Skeletal muscle satellite cell (primary cell): ENCODE measurements at regions not wholly inside any gene's neighbourhood (a gene's known extent, or its start where the extent isn't known, plus 50 kb on each side); places are given as distances from the start of the nearest gene placed in this dataset.

Source experiments
- H3K27me3 ChIP-seq: 2 replicates; pipeline ENCODE4 v1.7.0; 2013; ENCODE audit warnings: low read length; ENCODE audit not compliant: control insufficient read depth, insufficient read depth
- H3K36me3 ChIP-seq: 2 replicates; pipeline ENCODE4 v1.7.0; 2013; ENCODE audit warnings: mild to moderate bottlenecking, control low read depth, low read length; ENCODE audit not compliant: insufficient read depth
- H3K4me1 ChIP-seq: 2 replicates; pipeline ENCODE4 v1.7.0; 2013; ENCODE audit warnings: low read length; ENCODE audit not compliant: control insufficient read depth, insufficient read depth
- H3K4me2 ChIP-seq: 2 replicates; pipeline ENCODE4 v1.7.0; 2013; ENCODE audit warnings: mild to moderate bottlenecking, low read length
- H3K4me3 ChIP-seq: 2 replicates; pipeline ENCODE4 v1.7.0; 2013; ENCODE audit warnings: low read length
- H3K9ac ChIP-seq: 2 replicates; pipeline ENCODE4 v1.7.0; 2013; ENCODE audit warnings: mild to moderate bottlenecking, low read depth, low read length, moderate library complexity
- H3K9me3 ChIP-seq: replicated peaks from 2 replicates; pipeline ENCODE4 v1.7.0; 2013; ENCODE audit warnings: mild to moderate bottlenecking, control low read depth, low read length

DNA sequence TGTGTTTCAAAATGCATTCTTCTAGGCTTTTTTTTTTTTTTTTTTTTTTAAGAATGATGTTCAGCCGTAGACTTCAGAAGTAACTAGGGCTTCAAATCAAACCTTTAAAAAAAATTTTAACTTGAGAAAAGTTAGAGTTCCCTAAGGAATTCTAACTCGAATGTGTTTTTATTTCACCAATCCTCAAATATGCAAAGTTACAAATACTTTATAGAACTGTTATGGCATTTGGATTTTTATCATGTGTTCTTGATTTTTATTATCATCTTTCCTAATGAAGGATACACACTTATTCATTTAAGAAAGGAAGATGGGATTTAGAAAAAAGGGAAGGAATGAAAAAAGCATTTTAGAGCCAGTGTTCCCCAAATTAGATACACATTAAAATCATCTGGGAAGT is 200.6 kb upstream of the LDB2 start:
- Histone ChIP-seq H3K36me3 (no peaks in the 10 kb centered on the region), H3K9ac (no peak overlapping the region), H3K4me2 (no peak overlapping the region), H3K4me1 (no peaks in the 10 kb centered on the region), H3K4me3 (no peak overlapping the region), H3K27me3 (peaks cover 7% of the 10 kb centered on the region), H3K9me3 (no peaks in the 10 kb centered on the region)

DNA sequence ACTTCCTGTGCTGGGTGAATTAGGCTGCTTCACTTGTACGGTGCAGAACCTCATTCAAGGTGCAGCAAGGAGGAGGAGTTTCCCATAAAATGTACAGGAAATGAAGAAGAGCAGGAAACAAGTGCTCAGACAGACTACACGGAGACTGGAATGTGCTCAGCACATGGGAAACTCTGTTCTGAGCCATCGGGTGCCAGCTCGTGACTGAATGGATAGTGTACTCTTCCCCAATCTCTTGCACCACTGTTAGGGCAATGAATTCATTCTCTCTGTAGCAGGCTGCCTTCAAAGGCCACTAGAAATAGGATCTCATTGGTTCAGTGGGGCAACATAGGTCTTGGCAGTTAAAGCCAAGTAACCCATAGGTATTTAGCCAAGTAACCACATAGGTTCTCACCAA is 200.0 kb upstream of the LDB2 start:
- Histone ChIP-seq H3K36me3 (no peaks in the 10 kb centered on the region), H3K27me3 (peaks cover 7% of the 10 kb centered on the region), H3K4me1 (no peaks in the 10 kb centered on the region), H3K4me3 (no peak overlapping the region), H3K9ac (no peak overlapping the region), H3K4me2 (no peak overlapping the region), H3K9me3 (no peaks in the 10 kb centered on the region)

DNA sequence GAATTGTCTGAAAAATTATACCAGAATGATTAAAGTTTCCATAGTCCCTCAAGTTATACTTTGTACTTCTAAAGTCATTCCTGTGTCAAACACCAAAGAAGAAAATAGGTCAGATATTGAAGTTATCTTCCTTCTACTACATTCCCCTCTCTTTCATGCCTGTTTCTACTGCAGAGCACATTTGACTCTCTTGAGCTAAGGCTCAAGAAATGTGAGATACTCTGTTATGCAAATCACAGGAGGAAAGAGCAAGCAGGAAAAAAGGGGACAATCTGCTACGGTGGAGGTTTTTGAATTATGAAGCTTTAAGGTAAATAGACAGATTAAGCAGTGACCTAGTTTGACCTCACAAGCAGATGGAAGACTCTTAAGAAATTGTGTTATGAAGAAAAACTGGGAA is 198.9 kb upstream of the LDB2 start:
- Histone ChIP-seq H3K27me3 (peaks cover 7% of the 10 kb centered on the region), H3K9me3 (no peaks in the 10 kb centered on the region), H3K4me1 (no peaks in the 10 kb centered on the region), H3K4me3 (no peak overlapping the region), H3K36me3 (no peaks in the 10 kb centered on the region), H3K4me2 (no peak overlapping the region), H3K9ac (no peak overlapping the region)

DNA sequence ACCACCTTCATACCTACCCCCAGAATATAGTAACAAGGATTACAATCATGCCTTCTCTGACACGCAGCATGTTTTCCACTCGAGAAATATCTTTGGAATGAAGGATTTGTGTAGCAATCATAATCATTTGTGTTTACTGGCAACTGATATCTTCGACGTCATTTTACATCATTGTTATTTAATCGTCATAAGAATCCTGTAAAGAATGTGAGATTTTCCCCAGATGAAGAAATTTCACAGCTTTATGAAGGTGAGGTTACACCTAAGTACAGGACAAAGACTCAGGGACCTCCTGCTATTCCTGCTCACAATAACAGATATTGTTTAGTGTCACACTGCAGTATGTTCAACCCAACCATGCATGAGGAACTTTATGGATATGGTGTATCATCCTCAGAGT is 198.2 kb upstream of the LDB2 start:
- Histone ChIP-seq H3K4me3 (no peak overlapping the region), H3K4me1 (no peaks in the 10 kb centered on the region), H3K36me3 (no peaks in the 10 kb centered on the region), H3K9ac (no peak overlapping the region), H3K4me2 (no peak overlapping the region), H3K9me3 (no peaks in the 10 kb centered on the region), H3K27me3 (peaks cover 7% of the 10 kb centered on the region)

DNA sequence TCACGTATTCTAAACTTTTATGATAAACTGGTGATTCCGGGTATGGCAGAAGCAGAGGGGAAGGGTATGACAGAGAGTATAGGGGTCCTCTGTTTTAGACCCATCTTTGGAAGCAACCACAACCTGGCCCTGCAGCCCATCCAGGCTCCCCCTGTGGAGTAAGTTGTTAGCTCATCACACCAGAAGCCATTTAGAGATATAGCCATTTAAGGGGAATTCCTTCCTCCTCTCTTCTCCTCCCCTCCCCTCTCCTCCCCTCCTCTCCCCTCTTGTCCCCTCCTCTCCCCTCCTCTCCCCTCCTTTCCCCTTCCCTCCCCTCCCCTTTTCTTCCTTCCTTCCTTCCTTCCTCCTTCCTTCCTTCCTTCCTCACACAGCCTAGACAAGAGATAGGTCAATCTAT is 197.3 kb upstream of the LDB2 start:
- Histone ChIP-seq H3K4me3 (no peak overlapping the region), H3K4me2 (no peak overlapping the region), H3K36me3 (no peaks in the 10 kb centered on the region), H3K9me3 (no peaks in the 10 kb centered on the region), H3K9ac (no peak overlapping the region), H3K4me1 (no peaks in the 10 kb centered on the region), H3K27me3 (peaks cover 7% of the 10 kb centered on the region)

DNA sequence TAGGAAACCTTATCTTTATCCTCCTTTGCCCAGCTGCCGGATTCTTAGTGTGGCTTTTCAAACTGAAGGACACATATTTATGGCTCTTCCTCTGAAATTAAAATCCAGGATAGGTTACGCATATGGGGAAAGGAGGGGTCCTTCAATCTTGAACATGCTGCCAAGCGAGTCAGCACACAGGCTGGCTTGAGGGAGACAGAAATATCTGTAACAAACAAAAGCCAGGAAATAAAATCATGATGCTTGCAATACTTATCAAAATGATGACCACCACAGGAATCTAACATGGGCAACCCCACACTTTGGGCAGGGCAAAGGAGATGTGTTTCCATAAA is 196.4 kb upstream of the LDB2 start:
- Histone ChIP-seq H3K4me1 (no peaks in the 10 kb centered on the region), H3K9me3 (no peaks in the 10 kb centered on the region), H3K9ac (no peak overlapping the region)

DNA sequence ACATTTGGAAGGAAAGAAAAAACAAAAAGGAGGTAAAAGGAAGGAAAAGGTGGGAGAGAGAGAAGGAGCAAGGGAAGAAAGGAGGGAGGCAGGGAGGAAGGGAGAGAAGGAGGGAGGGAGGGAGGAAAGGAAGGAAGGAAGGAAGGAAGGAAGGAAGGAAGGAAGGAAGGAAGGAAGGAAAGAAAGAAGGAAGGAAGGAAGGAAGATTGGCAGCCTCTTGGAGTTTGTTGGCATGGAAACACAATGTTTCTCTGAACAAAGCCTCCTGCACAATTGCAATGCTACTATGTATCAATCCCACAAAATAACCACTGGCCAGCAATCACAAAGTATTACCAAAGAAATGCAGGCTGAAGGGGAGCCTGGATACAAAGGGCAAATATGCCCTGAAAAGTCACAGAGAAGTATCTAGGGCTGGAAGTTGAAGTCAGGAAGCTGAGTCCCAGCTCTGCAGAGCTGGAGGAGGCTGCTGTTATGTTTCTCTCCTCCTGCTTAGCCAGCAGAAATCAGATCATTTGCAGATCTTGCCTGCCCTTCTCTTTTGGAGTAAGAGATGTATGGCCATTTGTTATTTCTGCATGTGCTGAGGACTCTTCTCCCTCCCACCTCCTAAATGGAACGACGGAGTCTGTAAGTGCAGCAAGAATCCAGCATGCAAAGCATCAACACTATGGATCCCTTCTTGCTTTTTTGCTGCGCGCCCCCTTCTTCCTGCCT is 195.9 kb upstream of the LDB2 start:
- H3K36me3 ChIP-seq, result no peaks in the 10 kb centered on the region
- no peak overlapping the region for H3K4me2 ChIP-seq
- no peaks in the 10 kb centered on the region for H3K4me1 ChIP-seq
- H3K9ac ChIP-seq, result no peak overlapping the region
- H3K9me3 ChIP-seq, result no peaks in the 10 kb centered on the region
- peaks cover 7% of the 10 kb centered on the region for H3K27me3 ChIP-seq
- H3K4me3 ChIP-seq, result no peak overlapping the region

More for the DNA sequence above, 196.4 kb upstream of the LDB2 start:
- Histone ChIP-seq H3K27me3 (peaks cover 7% of the 10 kb centered on the region), H3K4me2 (no peak overlapping the region), H3K36me3 (no peaks in the 10 kb centered on the region), H3K4me3 (no peak overlapping the region)

DNA sequence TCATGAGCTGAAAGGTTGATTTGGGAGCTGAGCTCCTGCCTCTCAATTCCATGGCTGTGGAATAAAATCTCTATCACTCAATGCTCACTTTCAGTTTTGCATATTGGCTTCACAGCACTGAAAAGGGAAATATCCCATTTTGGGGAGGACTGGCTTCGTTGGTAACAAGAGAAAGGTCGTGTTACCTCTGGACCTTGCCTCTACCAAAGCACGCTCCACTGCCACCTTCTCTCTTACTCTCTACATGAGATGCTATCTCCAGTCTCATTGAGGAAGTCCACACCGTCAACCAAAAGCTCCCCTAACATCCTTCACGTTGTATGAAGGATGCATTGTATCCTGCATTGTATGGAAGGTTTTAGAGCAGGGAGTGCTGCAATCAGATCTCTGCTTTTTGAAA is 195.0 kb upstream of the LDB2 start:
- H3K9ac ChIP-seq, result no peak overlapping the region
- no peak overlapping the region for H3K4me2 ChIP-seq
- H3K36me3 ChIP-seq, result no peaks in the 10 kb centered on the region
- no peaks in the 10 kb centered on the region for H3K9me3 ChIP-seq
- no peaks in the 10 kb centered on the region for H3K4me1 ChIP-seq
- peaks cover 7% of the 10 kb centered on the region for H3K27me3 ChIP-seq
- no peak overlapping the region for H3K4me3 ChIP-seq

DNA sequence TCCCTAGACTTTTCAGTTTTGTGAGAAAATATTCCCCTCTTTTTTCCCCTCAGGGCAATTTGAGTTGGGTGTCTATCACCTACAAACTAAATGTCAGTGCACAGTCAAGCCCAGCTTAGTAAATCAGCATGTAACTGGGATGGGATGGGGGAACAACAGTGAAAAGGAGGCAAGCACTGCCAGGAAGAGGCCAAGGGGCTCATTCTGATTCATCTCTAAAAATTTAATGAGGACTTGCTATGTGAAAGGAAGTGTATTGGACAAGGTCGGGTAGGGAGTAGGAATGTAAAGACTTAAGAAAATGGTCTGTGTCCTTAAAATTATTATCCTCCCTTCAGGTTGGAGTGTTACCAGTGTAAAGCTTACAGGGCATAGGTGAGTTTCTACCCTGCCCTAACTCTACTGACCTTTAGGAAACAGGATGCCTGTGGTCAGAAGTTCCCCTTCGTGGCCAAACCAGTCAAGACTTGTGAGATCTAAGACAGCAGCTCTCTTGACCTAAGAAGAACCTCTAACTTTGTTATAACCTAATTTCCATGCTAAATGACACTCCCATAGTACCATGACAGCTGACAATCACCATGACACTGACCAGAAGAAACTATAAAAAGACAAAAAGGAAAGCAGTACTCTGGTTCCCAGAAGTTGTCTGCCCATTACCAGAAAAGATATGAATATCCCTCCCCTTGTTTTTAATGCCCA is 194.4 kb upstream of the LDB2 start:
- Histone ChIP-seq H3K27me3 (peaks cover 7% of the 10 kb centered on the region), H3K4me2 (no peak overlapping the region), H3K9me3 (no peaks in the 10 kb centered on the region), H3K9ac (no peak overlapping the region), H3K4me1 (no peaks in the 10 kb centered on the region), H3K4me3 (no peak overlapping the region), H3K36me3 (no peaks in the 10 kb centered on the region)

DNA sequence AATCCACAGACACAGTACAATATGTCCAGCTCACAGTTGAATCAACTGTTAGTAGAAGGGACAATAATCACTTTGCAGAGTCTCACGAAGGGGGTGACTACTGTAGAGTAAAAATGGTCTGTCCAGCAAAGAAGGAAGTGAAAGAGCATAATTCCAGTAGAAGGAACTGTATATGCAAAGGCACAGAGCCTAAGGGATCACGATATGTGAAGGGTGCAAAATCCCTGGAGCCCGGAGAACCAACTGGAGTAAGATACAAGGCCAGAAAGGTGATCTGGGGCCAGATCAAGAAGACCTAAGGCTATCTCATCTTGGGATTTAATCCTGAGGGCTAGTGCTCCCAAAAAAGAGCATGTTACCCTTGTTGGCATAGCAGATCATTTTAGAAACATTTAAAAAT is 192.7 kb upstream of the LDB2 start:
- Histone ChIP-seq H3K27me3 (peaks cover 7% of the 10 kb centered on the region), H3K4me3 (no peak overlapping the region), H3K9ac (no peak overlapping the region), H3K4me1 (no peaks in the 10 kb centered on the region), H3K9me3 (no peaks in the 10 kb centered on the region), H3K4me2 (no peak overlapping the region), H3K36me3 (no peaks in the 10 kb centered on the region)

DNA sequence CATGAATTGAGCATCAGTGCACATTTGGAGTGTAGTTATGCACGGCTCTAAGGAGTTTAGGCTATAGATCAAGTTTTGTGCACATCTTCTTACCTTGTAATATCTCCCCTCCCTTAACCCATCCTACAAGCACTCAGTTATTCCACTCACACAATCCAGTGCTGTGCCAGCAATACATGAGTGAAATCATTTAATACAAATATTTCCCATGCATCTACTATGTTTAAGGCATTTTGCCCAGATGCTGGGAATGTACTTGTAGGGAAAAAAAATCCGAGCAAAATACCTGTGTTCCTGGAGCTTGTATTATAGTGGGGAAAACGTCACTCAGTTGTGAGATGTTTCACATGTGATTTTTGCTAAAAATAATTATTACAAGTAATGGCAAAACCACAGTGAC is 191.6 kb upstream of the LDB2 start:
- peaks cover 5% of the 10 kb centered on the region for H3K27me3 ChIP-seq
- no peaks in the 10 kb centered on the region for H3K9me3 ChIP-seq
- H3K36me3 ChIP-seq, result no peaks in the 10 kb centered on the region
- no peak overlapping the region for H3K4me2 ChIP-seq
- no peak overlapping the region for H3K4me3 ChIP-seq
- no peak overlapping the region for H3K9ac ChIP-seq
- no peaks in the 10 kb centered on the region for H3K4me1 ChIP-seq

DNA sequence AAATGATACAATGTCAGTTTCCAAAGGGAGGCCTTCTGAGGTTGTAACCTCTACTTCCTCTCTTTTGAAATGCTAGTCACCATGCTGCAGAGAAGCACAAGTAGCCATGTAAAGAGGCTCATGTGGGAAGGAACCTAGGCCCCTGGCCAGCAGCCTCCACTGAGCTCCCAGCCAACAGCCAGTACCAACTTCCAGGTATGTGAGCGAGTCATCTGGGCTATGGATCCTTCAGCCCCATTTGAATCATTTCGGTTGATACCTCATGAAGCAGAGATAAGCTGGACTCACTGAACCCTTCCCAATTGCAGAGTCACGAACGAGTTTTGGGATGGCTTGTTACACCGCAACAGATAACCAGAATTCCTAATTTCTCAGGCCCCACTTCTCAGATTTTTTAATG is 187.0 kb upstream of the LDB2 start:
- no peaks in the 10 kb centered on the region for H3K36me3 ChIP-seq
- no peaks in the 10 kb centered on the region for H3K27me3 ChIP-seq
- no peaks in the 10 kb centered on the region for H3K9me3 ChIP-seq
- H3K4me3 ChIP-seq, result no peak overlapping the region
- H3K4me1 ChIP-seq, result no peaks in the 10 kb centered on the region
- no peak overlapping the region for H3K4me2 ChIP-seq
- H3K9ac ChIP-seq, result no peak overlapping the region
